ENCODE measurements at regions not wholly inside any gene's neighbourhood (a gene's known extent, or its start where the extent isn't known, plus 50 kb on each side); places are given as distances from the start of the nearest gene placed in this dataset.

- in situ Hi-C loops (cut with MboI; ENCODE audit: low pct_ligation_motif_present in 1 of 4, low pct_unique_long_range_greater_than_20kb in 1 of 4, low sequenced_read_pairs in 3 of 4): no loop called here
- intact Hi-C loops (cut with DNase I; ENCODE audit: low total_unique reads): no loop called here
- Histone ChIP-seq H3K4me3 (no peak overlapping the region), H3K9me3 (no peaks in the 10 kb centered on the region), H3K27ac (no peak overlapping the region), H3K36me3 (no peaks in the 10 kb centered on the region), H3K27me3 (no peaks in the 10 kb centered on the region), H3K4me1 (no peaks in the 10 kb centered on the region)
- TF ChIP-seq EP300 (IDR thresholded peaks at IDR 0.05; ENCODE audit: low read depth): no peak
- TF ChIP-seq POLR2AphosphoS5 (IDR thresholded peaks at IDR 0.05): no peak
- TF ChIP-seq, protein P1, sequence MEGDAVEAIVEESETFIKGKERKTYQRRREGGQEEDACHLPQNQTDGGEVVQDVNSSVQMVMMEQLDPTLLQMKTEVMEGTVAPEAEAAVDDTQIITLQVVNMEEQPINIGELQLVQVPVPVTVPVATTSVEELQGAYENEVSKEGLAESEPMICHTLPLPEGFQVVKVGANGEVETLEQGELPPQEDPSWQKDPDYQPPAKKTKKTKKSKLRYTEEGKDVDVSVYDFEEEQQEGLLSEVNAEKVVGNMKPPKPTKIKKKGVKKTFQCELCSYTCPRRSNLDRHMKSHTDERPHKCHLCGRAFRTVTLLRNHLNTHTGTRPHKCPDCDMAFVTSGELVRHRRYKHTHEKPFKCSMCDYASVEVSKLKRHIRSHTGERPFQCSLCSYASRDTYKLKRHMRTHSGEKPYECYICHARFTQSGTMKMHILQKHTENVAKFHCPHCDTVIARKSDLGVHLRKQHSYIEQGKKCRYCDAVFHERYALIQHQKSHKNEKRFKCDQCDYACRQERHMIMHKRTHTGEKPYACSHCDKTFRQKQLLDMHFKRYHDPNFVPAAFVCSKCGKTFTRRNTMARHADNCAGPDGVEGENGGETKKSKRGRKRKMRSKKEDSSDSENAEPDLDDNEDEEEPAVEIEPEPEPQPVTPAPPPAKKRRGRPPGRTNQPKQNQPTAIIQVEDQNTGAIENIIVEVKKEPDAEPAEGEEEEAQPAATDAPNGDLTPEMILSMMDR (IDR thresholded peaks at IDR 0.05): no peak
- no peak for TF ChIP-seq POLR2A (IDR thresholded peaks at IDR 0.05)
- no peak for DNase-seq
- WGBS, 2 donors (ENCODE audit: low coverage in 1 of 2): 49 to 57% methylated on average over 2 to 3 of the region's 3 CpGs
These were observed 85.5 kb upstream of the CACNA1E start for GRCh38 chr1:181397845-181398244.

DNA sequence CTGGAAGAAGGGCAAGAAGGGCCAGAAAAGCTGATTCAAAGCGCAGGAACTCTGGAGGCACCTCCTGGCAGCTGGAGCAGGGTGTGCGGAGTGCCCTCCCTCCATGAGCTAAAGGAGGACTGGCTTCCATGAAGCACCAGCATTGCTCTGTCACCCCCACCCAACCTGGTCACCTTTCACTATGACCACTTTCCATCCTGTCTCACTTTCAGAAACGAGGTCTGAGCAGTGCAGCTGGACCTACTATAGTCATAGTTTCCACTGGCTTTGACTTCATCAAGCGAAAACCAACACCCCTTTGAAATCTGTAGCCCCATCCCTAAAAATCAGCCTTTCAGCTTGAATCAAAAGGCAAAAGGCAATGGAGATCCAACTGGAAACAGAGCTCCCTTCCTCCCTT, 84.8 kb upstream of the CACNA1E start:
- intact Hi-C loops (cut with DNase I; ENCODE audit: low total_unique reads): no loop called here

GRCh38 chr1:181405584-181405983, 77.7 kb upstream of the CACNA1E start:
- H3K4me3 ChIP-seq: no peak overlapping the region
- no peaks in the 10 kb centered on the region for H3K4me1 ChIP-seq
- DNase-seq: no peak
- no peaks in the 10 kb centered on the region for H3K9me3 ChIP-seq
- H3K27ac ChIP-seq: no peak overlapping the region
- intact Hi-C loops (cut with DNase I; ENCODE audit: low total_unique reads): no loop called here
- 61 to 69% methylated on average over 2 of the region's 2 CpGs for WGBS, 2 donors (ENCODE audit: low coverage in 1 of 2)
- in situ Hi-C loops (cut with MboI; ENCODE audit: low pct_ligation_motif_present in 1 of 4, low pct_unique_long_range_greater_than_20kb in 1 of 4, low sequenced_read_pairs in 3 of 4): loop anchor here in 2 of 4 donors (10.0 to 25.0 kb wide), 2 partner anchors 201 to 218 kb away; no protein-coding TSS in a partner anchor
- H3K27me3 ChIP-seq: no peaks in the 10 kb centered on the region
- TF ChIP-seq EP300 (IDR thresholded peaks at IDR 0.05; ENCODE audit: low read depth) (no peak), POLR2A (IDR thresholded peaks at IDR 0.05) (no peak), POLR2AphosphoS5 (IDR thresholded peaks at IDR 0.05) (no peak)
- TF ChIP-seq, protein P1 (IDR thresholded peaks at IDR 0.05): no peak
- H3K36me3 ChIP-seq: no peaks in the 10 kb centered on the region

More for the DNA sequence above, 84.8 kb upstream of the CACNA1E start:
- no peaks in the 10 kb centered on the region for H3K27me3 ChIP-seq
- H3K4me3 ChIP-seq: no peak overlapping the region
- WGBS, 2 donors (ENCODE audit: low coverage in 1 of 2): 68% methylated on average over 4 of the region's 4 CpGs; no CpG with 5 or more reads in 1 of the 2 donors
- H3K36me3 ChIP-seq: no peaks in the 10 kb centered on the region
- H3K27ac ChIP-seq: no peak overlapping the region
- TF ChIP-seq, protein P1 (IDR thresholded peaks at IDR 0.05): no peak
- TF ChIP-seq POLR2AphosphoS5 (IDR thresholded peaks at IDR 0.05) (no peak), POLR2A (IDR thresholded peaks at IDR 0.05) (no peak), EP300 (IDR thresholded peaks at IDR 0.05; ENCODE audit: low read depth) (no peak)
- H3K4me1 ChIP-seq: no peaks in the 10 kb centered on the region
- DNase-seq: no peak
- in situ Hi-C loops (cut with MboI; ENCODE audit: low pct_ligation_motif_present in 1 of 4, low pct_unique_long_range_greater_than_20kb in 1 of 4, low sequenced_read_pairs in 3 of 4): no loop called here
- no peaks in the 10 kb centered on the region for H3K9me3 ChIP-seq

GRCh38 chr1:181406989-181407388, 76.3 kb upstream of the CACNA1E start:
- in situ Hi-C loops (cut with MboI; ENCODE audit: low pct_ligation_motif_present in 1 of 4, low pct_unique_long_range_greater_than_20kb in 1 of 4, low sequenced_read_pairs in 3 of 4): loop anchor here in 2 of 4 donors (10.0 to 25.0 kb wide), 2 partner anchors 202 to 220 kb away; no protein-coding TSS in a partner anchor
- no peaks in the 10 kb centered on the region for H3K9me3 ChIP-seq
- no peaks in the 10 kb centered on the region for H3K27me3 ChIP-seq
- no peak overlapping the region for H3K27ac ChIP-seq
- no peak for TF ChIP-seq POLR2AphosphoS5 (IDR thresholded peaks at IDR 0.05)
- TF ChIP-seq, protein P1 (IDR thresholded peaks at IDR 0.05): no peak
- no peak for TF ChIP-seq EP300 (IDR thresholded peaks at IDR 0.05; ENCODE audit: low read depth)
- no peak for TF ChIP-seq POLR2A (IDR thresholded peaks at IDR 0.05)
- H3K36me3 ChIP-seq: no peaks in the 10 kb centered on the region
- H3K4me1 ChIP-seq: no peaks in the 10 kb centered on the region
- 83% methylated on average over 2 of the region's 2 CpGs; no CpG with 5 or more reads in 1 of the 2 donors for WGBS, 2 donors (ENCODE audit: low coverage in 1 of 2)
- no peak for DNase-seq
- intact Hi-C loops (cut with DNase I; ENCODE audit: low total_unique reads): no loop called here
- no peak overlapping the region for H3K4me3 ChIP-seq
